ENCODE measurements at regions not wholly inside any gene's neighbourhood (a gene's known extent, or its start where the extent isn't known, plus 50 kb on each side); places are given as distances from the start of the nearest gene placed in this dataset.

GRCh38 chr2:22238967-22239366 is 1115.2 kb downstream of the TDRD15 start:
- DNase-seq (ENCODE audit: low read depth): no peak

DNA sequence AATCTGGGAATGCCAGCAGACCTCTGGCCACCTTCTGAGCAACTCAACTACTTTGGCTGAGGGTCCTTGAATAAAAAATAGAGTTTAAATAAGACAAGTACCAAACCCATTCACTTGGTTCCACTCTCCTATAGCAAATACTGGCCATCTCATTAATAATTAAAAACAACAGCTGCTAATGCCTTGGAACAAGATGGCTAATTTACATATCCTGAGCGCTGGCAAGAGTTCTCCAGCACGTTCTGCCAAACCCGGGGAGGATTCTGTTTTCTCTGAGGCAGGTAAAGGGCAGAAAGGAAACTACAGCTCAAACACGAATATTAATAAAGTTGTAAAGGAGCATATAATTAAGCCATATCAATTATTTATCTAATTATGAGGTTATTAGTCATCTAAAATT is 1123.7 kb downstream of the TDRD15 start:
- DNase-seq (ENCODE audit: low read depth): no peak

DNA sequence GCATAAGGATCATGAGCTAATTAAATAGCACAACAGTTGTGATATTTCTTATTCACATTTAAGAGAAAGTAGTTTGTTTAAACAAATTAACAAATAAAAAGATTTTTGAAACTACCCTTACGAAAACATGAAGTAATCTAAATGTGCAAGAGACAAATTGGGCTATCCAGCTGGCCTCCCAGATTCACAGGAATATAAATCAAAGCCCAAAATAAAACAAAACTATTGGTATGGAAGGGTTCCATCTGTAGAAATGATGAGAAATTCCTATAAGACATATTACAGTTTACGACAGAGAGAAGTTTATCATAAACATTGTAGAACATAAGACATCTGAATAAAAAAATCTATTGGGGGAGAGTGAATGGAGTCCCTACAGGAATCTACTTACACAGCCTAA is 1125.1 kb downstream of the TDRD15 start:
- DNase-seq (ENCODE audit: low read depth): no peak

- DNase-seq (ENCODE audit: low read depth): no peak
These were observed 1129.4 kb downstream of the TDRD15 start for GRCh38 chr2:22253171-22253570.

DNA sequence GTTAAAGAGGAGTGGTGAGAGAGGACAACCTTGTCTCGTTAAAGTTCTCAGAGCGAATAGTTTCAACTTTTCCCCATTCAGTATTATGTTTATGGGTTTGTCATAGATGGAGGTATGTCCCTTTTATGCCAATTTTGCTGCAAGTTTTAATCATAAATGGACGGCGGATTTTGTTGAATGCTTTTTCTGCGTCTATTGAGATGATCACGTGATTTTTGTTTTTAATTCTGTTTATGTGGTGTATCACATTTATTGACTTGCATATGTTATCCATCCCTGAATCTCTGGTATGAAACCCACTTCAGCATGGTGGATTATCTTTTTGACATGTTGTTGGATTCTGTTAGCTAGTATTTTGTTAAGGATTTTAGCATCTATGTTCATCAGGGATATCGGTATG is 1123.8 kb upstream of the KLHL29 start:
- DNase-seq (ENCODE audit: low read depth): no peak

GRCh38 chr2:22270341-22270740 is 1114.6 kb upstream of the KLHL29 start:
- DNase-seq (ENCODE audit: low read depth): no peak

DNA sequence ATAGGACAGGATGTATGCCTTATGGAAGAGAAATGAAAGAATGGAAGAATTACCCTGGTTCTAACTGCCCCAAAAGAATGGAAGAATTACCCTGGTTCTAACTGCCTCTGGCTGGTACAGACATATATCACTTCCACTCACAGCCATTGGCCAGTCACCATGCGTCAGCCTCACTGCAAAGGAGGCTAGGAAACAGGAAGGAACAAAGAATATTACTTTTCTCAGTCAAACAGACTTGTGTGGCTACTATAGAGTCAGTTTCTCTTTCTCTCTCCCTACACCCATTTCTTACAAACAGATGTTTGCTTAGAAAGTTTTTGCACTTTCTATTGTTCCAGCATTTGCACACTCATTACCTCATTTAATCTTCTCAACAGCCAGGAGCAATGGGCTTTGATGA is 1111.1 kb upstream of the KLHL29 start:
- no peak for DNase-seq (ENCODE audit: low read depth)

- no peak for DNase-seq (ENCODE audit: low read depth)
These were observed 1110.3 kb upstream of the KLHL29 start for GRCh38 chr2:22274661-22275060.

GRCh38 chr2:22276696-22277095 is 1108.3 kb upstream of the KLHL29 start:
- DNase-seq (ENCODE audit: low read depth): no peak

DNA sequence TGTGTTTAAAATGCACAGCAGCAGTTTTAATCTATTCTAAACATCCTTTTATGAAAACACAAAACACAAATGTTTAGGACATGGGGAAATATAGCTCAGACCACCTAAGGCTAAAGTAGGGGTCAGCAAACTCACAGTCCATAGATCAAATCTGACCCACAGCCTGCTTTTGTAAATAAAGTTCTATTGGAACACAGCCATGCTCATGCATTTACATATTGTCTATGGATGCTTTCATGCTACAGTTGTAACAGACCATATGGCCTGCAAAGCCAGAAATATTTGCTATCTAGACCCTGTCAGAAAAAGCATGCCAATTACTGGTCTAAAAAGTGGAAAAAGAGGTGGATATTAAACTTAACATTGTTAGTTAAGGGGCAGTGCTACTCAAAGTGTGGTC is 1105.4 kb upstream of the KLHL29 start:
- no peak for DNase-seq (ENCODE audit: low read depth)

DNA sequence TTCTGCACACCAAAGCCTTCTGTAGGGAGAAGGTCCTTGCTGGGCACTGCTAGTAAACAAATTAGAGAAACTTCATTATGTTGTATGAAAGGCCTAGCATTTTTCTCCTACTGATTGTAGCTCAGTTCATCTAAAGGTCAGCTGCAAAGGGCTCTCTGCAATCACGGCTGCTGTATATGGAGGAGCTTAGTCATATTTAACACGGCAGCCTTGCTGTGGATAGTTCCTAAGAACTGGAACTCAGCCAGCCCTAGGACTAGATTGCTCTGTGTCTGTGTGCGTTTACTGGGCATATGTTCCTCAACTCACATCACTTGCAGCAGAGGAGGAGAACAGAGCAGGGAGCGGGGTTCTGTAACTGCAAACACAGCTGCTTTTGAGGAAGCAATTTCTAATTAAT is 1103.9 kb upstream of the KLHL29 start:
- no peak for DNase-seq (ENCODE audit: low read depth)

GRCh38 chr2:22282220-22282619 is 1102.8 kb upstream of the KLHL29 start:
- no peak for DNase-seq (ENCODE audit: low read depth)

GRCh38 chr2:22282916-22283315 is 1102.1 kb upstream of the KLHL29 start:
- DNase-seq (ENCODE audit: low read depth): no peak

DNA sequence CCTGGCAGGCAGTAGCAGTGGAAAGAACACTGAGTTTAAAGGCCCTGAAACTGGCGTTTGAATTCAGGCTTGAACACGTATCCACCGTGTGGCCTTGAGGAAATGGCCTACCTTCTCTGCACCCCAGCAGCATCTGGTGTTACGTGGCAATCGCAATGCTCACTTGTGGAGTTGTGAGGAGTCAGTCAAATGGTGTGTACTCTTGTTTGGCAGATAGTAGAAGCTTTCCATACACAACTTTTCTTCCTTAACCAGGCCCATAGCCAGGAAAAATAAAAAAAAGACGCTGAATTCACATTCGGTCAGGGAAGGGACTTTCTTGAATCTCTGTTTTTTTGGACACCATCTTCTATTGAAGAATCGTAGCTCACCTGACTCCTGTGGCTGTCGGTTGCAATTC is 1101.5 kb upstream of the KLHL29 start:
- no peak for DNase-seq (ENCODE audit: low read depth)

DNA sequence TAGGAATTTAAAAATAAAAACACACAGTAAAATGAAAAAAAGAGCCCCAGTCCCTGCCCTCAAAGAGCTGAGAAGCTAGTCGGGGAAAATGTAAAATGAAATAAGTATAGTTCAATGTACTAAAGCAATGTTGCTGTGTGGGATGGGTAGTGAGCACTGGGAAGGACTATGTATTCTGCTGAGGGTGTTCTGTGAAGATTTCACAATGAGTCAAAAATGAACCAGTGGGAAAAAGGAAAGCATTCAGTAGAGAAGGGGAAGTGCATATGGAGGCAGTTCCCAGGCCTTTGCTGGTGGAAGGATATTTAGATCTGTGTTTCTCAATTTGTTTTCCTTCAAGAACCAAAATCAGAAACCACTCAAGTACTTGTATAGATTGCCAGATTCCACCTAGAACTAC is 1094.7 kb upstream of the KLHL29 start:
- no peak for DNase-seq (ENCODE audit: low read depth)

DNA sequence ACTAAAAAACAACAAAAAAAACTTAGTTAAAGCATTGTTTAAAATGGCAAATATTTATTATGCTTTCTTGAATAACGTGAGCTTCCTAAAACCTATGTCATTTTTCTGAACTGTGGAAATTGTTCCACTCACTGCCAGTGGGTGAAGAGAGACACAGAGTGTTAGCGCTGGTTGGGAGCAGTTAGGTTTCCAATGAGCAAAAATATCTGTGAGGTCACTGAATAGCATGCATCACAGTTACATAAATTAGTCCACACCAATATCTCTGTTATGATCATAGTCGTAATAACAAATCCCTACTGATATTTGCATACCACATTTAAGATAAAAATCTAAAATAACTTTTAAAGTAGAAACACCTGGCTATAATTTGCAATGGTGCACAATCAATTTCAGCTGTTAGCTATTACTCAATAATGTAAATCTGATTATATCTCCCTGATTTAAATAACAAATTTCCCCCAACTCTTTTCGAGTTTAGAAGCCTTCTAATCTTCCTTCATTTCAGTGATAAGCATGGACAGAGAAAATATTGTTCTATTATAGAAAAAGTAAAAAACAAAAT is 1094.0 kb upstream of the KLHL29 start:
- no peak for DNase-seq (ENCODE audit: low read depth)

DNA sequence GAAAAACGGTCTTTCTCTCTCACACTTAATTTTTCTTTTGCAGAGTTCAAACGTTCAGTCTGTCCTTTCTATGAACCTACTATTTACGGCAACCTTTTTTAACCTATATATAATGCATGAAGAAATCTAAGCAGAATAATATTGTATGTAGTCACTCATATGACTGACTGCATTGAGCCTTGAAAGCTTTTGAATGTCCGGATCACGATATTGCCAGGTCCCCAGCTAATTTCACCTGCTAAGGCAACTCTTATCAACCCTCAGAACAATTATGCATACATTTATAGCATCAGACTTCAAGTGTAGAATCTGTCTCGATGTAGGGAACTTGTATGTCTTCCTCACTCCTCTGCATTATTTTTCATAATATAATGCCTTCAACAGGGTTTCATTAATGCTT is 1083.8 kb upstream of the KLHL29 start:
- DNase-seq (ENCODE audit: low read depth): no peak

GRCh38 chr2:22326250-22326649 is 1058.7 kb upstream of the KLHL29 start:
- DNase-seq (ENCODE audit: low read depth): no peak

- no peak for DNase-seq (ENCODE audit: low read depth)
These were observed 1055.5 kb upstream of the KLHL29 start for GRCh38 chr2:22329211-22330154.

- no peak for DNase-seq (ENCODE audit: low read depth)
These were observed 1048.6 kb upstream of the KLHL29 start for GRCh38 chr2:22336414-22336813.

- DNase-seq (ENCODE audit: low read depth): no peak
These were observed 1044.3 kb upstream of the KLHL29 start for GRCh38 chr2:22340716-22341115.

DNA sequence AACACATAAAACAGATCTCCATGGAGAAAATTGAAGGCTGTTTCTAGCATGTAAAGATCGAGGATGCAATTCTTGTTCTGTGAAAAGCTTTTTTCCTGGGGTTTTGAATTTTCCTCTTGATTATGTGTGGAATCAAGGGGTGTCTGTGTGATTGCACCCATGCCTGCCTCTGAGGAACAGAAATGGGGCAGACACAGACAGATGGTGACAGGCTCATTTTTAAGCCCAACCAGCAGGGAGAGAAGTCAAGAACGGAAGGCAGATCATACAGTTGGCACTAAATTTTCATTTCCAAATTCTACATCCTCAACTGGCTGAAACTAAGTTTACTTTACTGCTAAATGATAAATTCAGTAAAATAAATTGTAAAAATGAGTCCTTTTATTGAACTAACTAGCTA is 1037.7 kb upstream of the KLHL29 start:
- DNase-seq (ENCODE audit: low read depth): no peak

GRCh38 chr2:22350621-22351020 is 1034.4 kb upstream of the KLHL29 start:
- DNase-seq (ENCODE audit: low read depth): no peak

Measured in activated T-cell treated with anti-CD3 and anti-CD28 coated beads for 24 hours (primary cell).